SK-N-SH (cell line): ENCODE measurements at regions not wholly inside any gene's neighbourhood (a gene's known extent, or its start where the extent isn't known, plus 50 kb on each side); places are given as distances from the start of the nearest gene placed in this dataset.
A peak's percentile ranks its signal among the peaks of the same experiment; 100 is the strongest.

ENCODE experiments used
- CTCF ChIA-PET: fragments of 300-600, 350-600 bp; formaldehyde crosslinking; extraction: SDS; loops from one replicate; lab custom pipeline; 2021; lab: Yijun Ruan, JAX
- POLR2A ChIA-PET: fragments of 350-600 bp; sonication (Branson Sonifier 250); formaldehyde crosslinking; extraction: SDS; loops from one replicate; lab custom pipeline; 2020; ENCODE audit warnings: antibody characterized with exemption, inconsistent platforms; lab: Yijun Ruan, JAX
- DNase-seq: peaks from one replicate; pipeline ENCODE4 v3.0.0; 2012
- H2AFZ ChIP-seq: fragments of 200-600 bp; sonication (generic); 2 replicates; pipeline ENCODE4 v1.8.1; 2016; ENCODE audit warnings: antibody characterized with exemption, mild to moderate bottlenecking, low read depth
- H3F3A ChIP-seq: fragments of 200-600 bp; sonication (generic); replicated peaks from 2 replicates; pipeline ENCODE3; 2016; ENCODE audit warnings: antibody characterized with exemption, mild to moderate bottlenecking; ENCODE audit not compliant: insufficient read depth
- H3K27ac ChIP-seq, 2 experiments: fragments of 200-500 bp in 1 of 2; fragments of 200-600 bp in 1 of 2; sonication (Bioruptor generic) in 1 of 2; sonication (generic), shearing (Covaris generic) in 1 of 2; 2 replicates each; pipeline versions ENCODE4 v1.5.1 to v1.6.1; 2014 to 2016; ENCODE audit warnings: low read depth in 2 of 2, inconsistent platforms in 1 of 2, low read length in 1 of 2, mild to moderate bottlenecking in 1 of 2, mixed read lengths in 1 of 2
- H3K27me3 ChIP-seq: fragments of 200-600 bp; sonication (generic), shearing (Covaris generic); 2 replicates; pipeline ENCODE4 v1.6.1; 2016; ENCODE audit warnings: mixed run types; ENCODE audit not compliant: insufficient read depth
- H3K36me3 ChIP-seq, 2 experiments: fragments of 200-500 bp in 1 of 2; fragments of 200-600 bp in 1 of 2; sonication (Bioruptor generic) in 1 of 2; sonication (generic) in 1 of 2; replicated peaks in 1 of 2; 2 replicates each; pipeline versions ENCODE3 to v1.5.1; 2014 to 2016; ENCODE audit warnings: low read length in 1 of 2, mild to moderate bottlenecking in 1 of 2; ENCODE audit not compliant: insufficient read depth in 2 of 2, control insufficient read depth in 1 of 2
- H3K4me1 ChIP-seq, 2 experiments: fragments of 200-500 bp in 1 of 2; fragments of 200-600 bp in 1 of 2; sonication (Bioruptor generic) in 1 of 2; sonication (generic), shearing (Covaris generic) in 1 of 2; 2 replicates each; pipeline versions ENCODE4 v1.5.1 to v1.6.1; 2014 to 2016; ENCODE audit warnings: low read depth in 1 of 2, low read length in 1 of 2, mixed run types in 1 of 2; ENCODE audit not compliant: insufficient read depth in 2 of 2, control insufficient read depth in 1 of 2
- H3K4me2 ChIP-seq: fragments of 200-600 bp; sonication (generic), shearing (Covaris generic); 2 replicates; pipeline ENCODE4 v1.6.1; 2017; ENCODE audit warnings: mixed run types
- H3K4me3 ChIP-seq, 2 experiments: fragments of 200-500 bp in 1 of 2; fragments of 200-600 bp in 1 of 2; sonication (Bioruptor generic) in 1 of 2; sonication (generic), shearing (Covaris generic) in 1 of 2; 2 replicates each; pipeline versions ENCODE4 v1.5.1 to v1.8.1; 2014 to 2016; ENCODE audit warnings: low read depth in 2 of 2, inconsistent platforms in 1 of 2, low read length in 1 of 2, mild to moderate bottlenecking in 1 of 2, mixed read lengths in 1 of 2, moderate library complexity in 1 of 2
- H3K79me2 ChIP-seq: fragments of 200-600 bp; sonication (generic); 2 replicates; pipeline ENCODE4 v1.8.1; 2017; ENCODE audit warnings: mild to moderate bottlenecking; ENCODE audit not compliant: insufficient read depth
- H3K9ac ChIP-seq: fragments of 200-600 bp; sonication (generic); 2 replicates; pipeline ENCODE4 v1.6.1; 2017; ENCODE audit warnings: mixed run types
- H3K9me2 ChIP-seq: fragments of 200-600 bp; sonication (generic); 2 replicates; pipeline ENCODE4 v1.6.1; 2017; ENCODE audit warnings: mixed run types
- H3K9me3 ChIP-seq: fragments of 200-600 bp; sonication (generic); 2 replicates; pipeline ENCODE4 v1.6.1; 2017; ENCODE audit warnings: mixed run types, mild to moderate bottlenecking, moderate library complexity
- H4K20me1 ChIP-seq: fragments of 200-600 bp; sonication (generic); 2 replicates; pipeline ENCODE4 v1.6.1; 2017; ENCODE audit warnings: mild to moderate bottlenecking, mixed run types; ENCODE audit not compliant: insufficient read depth
- CHD2 ChIP-seq: fragments of 150-350 bp; IDR thresholded peaks from 2 replicates; pipeline ENCODE4 v1.6.1; 2018; ENCODE audit warnings: low read length; ENCODE audit not compliant: partially characterized antibody
- ELF1 ChIP-seq: IDR thresholded peaks from 2 replicates; pipeline ENCODE4 v1.4.0; 2012
- EP300 ChIP-seq, 2 experiments: IDR thresholded peaks; 2 replicates each; pipeline versions ENCODE4 v1.4.0 to v1.6.1; 2012; ENCODE audit warnings: borderline replicate concordance in 1 of 2, low read depth in 1 of 2, low read length in 1 of 2
- FOSL2 ChIP-seq: IDR thresholded peaks from 2 replicates; pipeline ENCODE4 v1.4.0; 2012; ENCODE audit warnings: low read depth, mild to moderate bottlenecking, moderate library complexity, borderline replicate concordance
- FOXJ3 ChIP-seq: sonication (generic); formaldehyde crosslinking; IDR thresholded peaks from 2 replicates; pipeline ENCODE4 v1.5.1; 2020; ENCODE audit warnings: mild to moderate bottlenecking, missing genetic modification reagents
- MEF2A ChIP-seq: IDR thresholded peaks from 2 replicates; pipeline ENCODE4 v1.4.0; 2012; ENCODE audit warnings: low read depth, borderline replicate concordance
- NFIC ChIP-seq: IDR thresholded peaks from 2 replicates; pipeline ENCODE4 v1.4.0; 2012; ENCODE audit warnings: borderline replicate concordance
- RCOR1 ChIP-seq: fragments of 150-350 bp; IDR thresholded peaks from 2 replicates; pipeline ENCODE4 v1.6.1; 2017; ENCODE audit warnings: antibody characterized with exemption, low read length
- SIN3A ChIP-seq: IDR thresholded peaks from 2 replicates; pipeline ENCODE4 v1.6.1; 2012; ENCODE audit warnings: low read depth, mild to moderate bottlenecking, low read length, moderate library complexity, borderline replicate concordance
- SMC3 ChIP-seq: IDR thresholded peaks from 2 replicates; pipeline ENCODE4 v1.6.1; 2012; ENCODE audit warnings: low read depth, low read length, improper control_type of control experiment
- TAF1 ChIP-seq: IDR thresholded peaks from 2 replicates; pipeline ENCODE4 v1.6.1; 2012; ENCODE audit warnings: low read depth, mild to moderate bottlenecking, low read length, moderate library complexity, borderline replicate concordance
- WGBS: methylation state at CpG from one replicate; pipeline ENCODE4 v1.1.6; 2017; ENCODE audit warnings: low lambda C conversion rate; 5-methylcytosine and 5-hydroxymethylcytosine counted together
- TF ChIP-seq, protein P1 (sequence below): IDR thresholded peaks from 2 replicates; pipeline ENCODE4 v1.4.0; 2012; ENCODE audit warnings: low read depth
- TF ChIP-seq, protein P2 (sequence below): fragments of 200-600 bp; sonication (generic); IDR thresholded peaks from 2 replicates; pipeline ENCODE4 v1.6.1; 2017; ENCODE audit warnings: antibody characterized with exemption, mild to moderate bottlenecking, moderate library complexity
- TF ChIP-seq, protein P3 (sequence below): IDR thresholded peaks from 2 replicates; pipeline ENCODE4 v1.4.0; 2012; ENCODE audit warnings: low read depth, borderline replicate concordance
- TF ChIP-seq, protein P4 (sequence below): fragments of 150-350 bp; IDR thresholded peaks from 2 replicates; pipeline ENCODE4 v1.6.1; 2017; ENCODE audit warnings: antibody characterized with exemption, low read length, low read depth, borderline replicate concordance

DNA sequence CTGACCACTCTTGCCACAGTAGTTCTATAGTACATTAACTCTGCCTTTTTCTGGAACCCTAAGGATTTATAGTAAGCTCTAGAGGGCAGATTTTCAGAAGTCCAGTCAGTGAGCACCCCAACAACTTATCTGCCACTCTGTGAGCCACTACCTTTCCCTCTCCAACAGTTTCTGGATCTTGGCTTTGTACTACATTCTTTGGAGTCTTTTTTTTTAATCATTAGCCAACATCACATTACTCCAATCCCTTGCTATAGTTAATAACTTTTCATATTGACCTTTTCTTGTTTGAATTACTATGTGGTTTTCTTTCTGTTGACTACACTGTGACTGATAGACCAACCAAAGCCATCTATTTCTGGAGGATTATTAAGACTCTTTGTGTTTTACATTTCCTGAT lies 1596.7 kb upstream of the PRMT6 start:
- ChIA-PET POLR2A (no interaction called here), CTCF (no interaction called here)
- no peaks in the 10 kb centered on the region for H3K27me3 ChIP-seq
- H4K20me1 ChIP-seq: no peaks in the 10 kb centered on the region
- no peak overlapping the region for H3K9ac ChIP-seq
- no peaks in the 10 kb centered on the region for H3K36me3 ChIP-seq
- no peak overlapping the region for H3K27ac ChIP-seq
- H3K4me1 ChIP-seq: no peaks in the 10 kb centered on the region
- no peaks in the 10 kb centered on the region for H3K9me3 ChIP-seq
- H3K4me2 ChIP-seq: no peak overlapping the region
- H3K4me3 ChIP-seq: no peak overlapping the region
- DNase-seq: no peak
- H3K79me2 ChIP-seq: no peaks in the 10 kb centered on the region
- no peak for TF ChIP-seq FOXJ3 (CRISPR knock-in tag)
- TF ChIP-seq RCOR1: no peak
- TF ChIP-seq SIN3A: no peak
- TF ChIP-seq NFIC: no peak
- no peak for TF ChIP-seq TAF1
- TF ChIP-seq SMC3: no peak
- TF ChIP-seq, protein P1, sequence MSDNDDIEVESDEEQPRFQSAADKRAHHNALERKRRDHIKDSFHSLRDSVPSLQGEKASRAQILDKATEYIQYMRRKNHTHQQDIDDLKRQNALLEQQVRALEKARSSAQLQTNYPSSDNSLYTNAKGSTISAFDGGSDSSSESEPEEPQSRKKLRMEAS: no peak
- H2AFZ ChIP-seq: no peak overlapping the region
- H3K9me2 ChIP-seq: no peaks in the 10 kb centered on the region
- H3F3A ChIP-seq: no peaks in the 10 kb centered on the region

DNA sequence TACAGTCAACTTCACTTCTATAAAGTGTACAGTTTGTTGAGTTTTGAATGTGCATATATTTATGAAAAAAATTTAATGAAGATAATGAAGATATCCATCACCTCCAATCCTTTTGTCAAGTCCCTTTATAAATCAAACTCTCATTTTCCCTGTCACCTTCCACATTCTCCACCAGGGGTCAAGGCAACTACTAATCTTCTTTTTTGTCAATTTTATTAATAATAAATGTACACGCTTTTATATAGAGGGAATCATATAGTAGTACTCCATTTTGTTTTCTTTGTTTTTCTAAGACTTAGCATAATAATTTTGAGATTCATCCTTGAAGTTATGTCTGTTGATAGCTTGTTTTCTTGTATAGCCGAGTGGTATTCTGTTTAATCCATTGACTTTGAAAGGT lies 1594.2 kb upstream of the PRMT6 start:
- Histone ChIP-seq H2AFZ (no peak overlapping the region), H3K9ac (no peak overlapping the region), H3K9me3 (no peaks in the 10 kb centered on the region), H3K4me1 (no peaks in the 10 kb centered on the region), H3F3A (no peaks in the 10 kb centered on the region), H3K79me2 (no peaks in the 10 kb centered on the region), H3K4me2 (no peak overlapping the region), H3K4me3 (no peak overlapping the region)
- 74% methylated on average over 2 of the region's 2 CpGs for WGBS
- no peak for DNase-seq
- TF ChIP-seq, protein P2, sequence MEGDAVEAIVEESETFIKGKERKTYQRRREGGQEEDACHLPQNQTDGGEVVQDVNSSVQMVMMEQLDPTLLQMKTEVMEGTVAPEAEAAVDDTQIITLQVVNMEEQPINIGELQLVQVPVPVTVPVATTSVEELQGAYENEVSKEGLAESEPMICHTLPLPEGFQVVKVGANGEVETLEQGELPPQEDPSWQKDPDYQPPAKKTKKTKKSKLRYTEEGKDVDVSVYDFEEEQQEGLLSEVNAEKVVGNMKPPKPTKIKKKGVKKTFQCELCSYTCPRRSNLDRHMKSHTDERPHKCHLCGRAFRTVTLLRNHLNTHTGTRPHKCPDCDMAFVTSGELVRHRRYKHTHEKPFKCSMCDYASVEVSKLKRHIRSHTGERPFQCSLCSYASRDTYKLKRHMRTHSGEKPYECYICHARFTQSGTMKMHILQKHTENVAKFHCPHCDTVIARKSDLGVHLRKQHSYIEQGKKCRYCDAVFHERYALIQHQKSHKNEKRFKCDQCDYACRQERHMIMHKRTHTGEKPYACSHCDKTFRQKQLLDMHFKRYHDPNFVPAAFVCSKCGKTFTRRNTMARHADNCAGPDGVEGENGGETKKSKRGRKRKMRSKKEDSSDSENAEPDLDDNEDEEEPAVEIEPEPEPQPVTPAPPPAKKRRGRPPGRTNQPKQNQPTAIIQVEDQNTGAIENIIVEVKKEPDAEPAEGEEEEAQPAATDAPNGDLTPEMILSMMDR: peak; percentile 31; the same call in 1 of the 2 replicates
- no peak for TF ChIP-seq ELF1
- TF ChIP-seq, protein P3, sequence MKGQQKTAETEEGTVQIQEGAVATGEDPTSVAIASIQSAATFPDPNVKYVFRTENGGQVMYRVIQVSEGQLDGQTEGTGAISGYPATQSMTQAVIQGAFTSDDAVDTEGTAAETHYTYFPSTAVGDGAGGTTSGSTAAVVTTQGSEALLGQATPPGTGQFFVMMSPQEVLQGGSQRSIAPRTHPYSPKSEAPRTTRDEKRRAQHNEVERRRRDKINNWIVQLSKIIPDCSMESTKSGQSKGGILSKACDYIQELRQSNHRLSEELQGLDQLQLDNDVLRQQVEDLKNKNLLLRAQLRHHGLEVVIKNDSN: no peak
- TF ChIP-seq, all 33 proteins: peak for 1
- Histone ChIP-seq H3K27me3 (no peaks in the 10 kb centered on the region), H3K9me2 (no peaks in the 10 kb centered on the region), H4K20me1 (no peaks in the 10 kb centered on the region), H3K36me3 (no peaks in the 10 kb centered on the region), H3K27ac (no peak overlapping the region)
- ChIA-PET POLR2A (no interaction called here), CTCF (no interaction called here)

- Histone ChIP-seq H3K4me1 (no peaks in the 10 kb centered on the region), H3K36me3 (no peaks in the 10 kb centered on the region), H3F3A (peaks cover 4% of the 10 kb centered on the region), H3K79me2 (no peaks in the 10 kb centered on the region), H3K9ac (no peak overlapping the region), H3K9me3 (no peaks in the 10 kb centered on the region), H3K27ac (no peak overlapping the region), H3K27me3 (no peaks in the 10 kb centered on the region), H3K4me2 (no peak overlapping the region), H3K9me2 (no peaks in the 10 kb centered on the region), H4K20me1 (no peaks in the 10 kb centered on the region), H3K4me3 (no peak overlapping the region), H2AFZ (no peak overlapping the region)
- POLR2A ChIA-PET: no interaction called here
- no peak for DNase-seq
- CTCF ChIA-PET: no interaction called here
- TF ChIP-seq TAF1 (no peak), CHD2 (no peak), FOXJ3 (CRISPR knock-in tag) (no peak), NFIC (no peak), FOSL2 (no peak), MEF2A (no peak), EP300 (IDR thresholded peaks at IDR 0.05; ENCODE audit: borderline replicate concordance in 1 of 2, low read depth in 1 of 2, low read length in 1 of 2) (no peak)
- TF ChIP-seq, protein P1: no peak
- TF ChIP-seq, protein P4, sequence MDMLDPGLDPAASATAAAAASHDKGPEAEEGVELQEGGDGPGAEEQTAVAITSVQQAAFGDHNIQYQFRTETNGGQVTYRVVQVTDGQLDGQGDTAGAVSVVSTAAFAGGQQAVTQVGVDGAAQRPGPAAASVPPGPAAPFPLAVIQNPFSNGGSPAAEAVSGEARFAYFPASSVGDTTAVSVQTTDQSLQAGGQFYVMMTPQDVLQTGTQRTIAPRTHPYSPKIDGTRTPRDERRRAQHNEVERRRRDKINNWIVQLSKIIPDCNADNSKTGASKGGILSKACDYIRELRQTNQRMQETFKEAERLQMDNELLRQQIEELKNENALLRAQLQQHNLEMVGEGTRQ: no peak
Measured at GRCh38 chr1:105467549-105467948, 1588.9 kb upstream of the PRMT6 start.
